ENCODE measurements at regions not wholly inside any gene's neighbourhood (a gene's known extent, or its start where the extent isn't known, plus 50 kb on each side); places are given as distances from the start of the nearest gene placed in this dataset.

DNA sequence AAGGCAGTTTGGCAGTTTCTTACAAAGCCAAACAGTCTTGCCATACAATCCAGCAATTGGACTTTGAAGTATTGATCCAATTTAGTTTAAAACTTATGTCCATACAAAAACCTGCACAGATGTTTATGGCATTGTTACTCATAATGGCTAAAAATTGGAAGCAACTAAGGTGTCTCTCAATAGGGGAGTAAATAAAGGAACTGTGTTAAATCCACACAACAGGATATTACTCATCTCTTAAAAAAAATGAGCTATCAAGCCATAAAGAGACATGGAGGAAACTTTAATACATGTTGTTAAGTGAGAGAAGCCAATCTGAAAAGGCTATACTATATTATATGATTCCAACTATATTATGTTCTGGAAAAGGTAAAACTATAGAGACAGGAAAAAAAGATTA, 313.6 kb upstream of the CD180 start:
- no peak for TF ChIP-seq CTCF (IDR thresholded peaks at IDR 0.05)
- no peak for TF ChIP-seq POLR2AphosphoS5 (IDR thresholded peaks at IDR 0.05; ENCODE audit: insufficient read depth in 1 of 2, low read depth in 1 of 2)

Data from vagina (tissue), 2 donors.